GM12878 (cell line): ENCODE measurements at regions not wholly inside any gene's neighbourhood (a gene's known extent, or its start where the extent isn't known, plus 50 kb on each side); places are given as distances from the start of the nearest gene placed in this dataset.

Experiments
- ATAC-seq: fragments of 200-7000 bp; cut with Tn5 transposase; 3 replicates; pipeline ENCODE4 v1.9.1; 2020; ENCODE audit warnings: mild to moderate bottlenecking, moderate library complexity
- BruUV-seq: library from RNA; stranded (reverse); fragments of 400-500 nt; replicated peaks from 2 replicates; lab custom pipeline; 2021; lab: Mats Ljungman, UMichigan
- CTCF ChIA-PET: fragments of 300-600 bp; sonication (Branson Sonifier 250); formaldehyde crosslinking; extraction: SDS; loops from one replicate; lab custom pipeline; 2021; ENCODE audit warnings: inconsistent platforms; lab: Yijun Ruan, JAX
- POLR2A ChIA-PET: fragments of 350-600 bp; formaldehyde crosslinking; extraction: SDS; loops from one replicate; lab custom pipeline; 2021; ENCODE audit warnings: inconsistent platforms; lab: Charles Lee
- RAD21 ChIA-PET: fragments of 300-600 bp; sonication (Branson Sonifier 250); formaldehyde crosslinking; loops from one replicate; lab custom pipeline; 2023; ENCODE audit warnings: antibody characterized with exemption; ENCODE audit not compliant: unreplicated experiment; lab: Charles Lee
- SMC1A ChIA-PET: fragments of 300-600 bp; sonication (Branson Sonifier 250); formaldehyde crosslinking; loops from one replicate; lab custom pipeline; 2023; ENCODE audit not compliant: unreplicated experiment, uncharacterized antibody; lab: Charles Lee
- DNase-seq: peaks from one replicate; pipeline ENCODE4 v3.0.0-alpha.2; 2011; ENCODE audit warnings: low read depth, low spot score
- FAIRE-seq: peaks from 3 replicates; lab custom pipeline; 2011; peaks lifted over from hg19 to GRCh38; lab: Jason Lieb, UNC
- H2AFZ ChIP-seq: 2 replicates; pipeline ENCODE4 v1.6.0; 2011; ENCODE audit warnings: low read depth, low read length, control low read depth; ENCODE audit not compliant: control insufficient read depth
- H3K27ac ChIP-seq: 2 replicates; pipeline ENCODE4 v1.5.1; 2011; ENCODE audit warnings: control low read depth; ENCODE audit not compliant: control insufficient read depth, insufficient read depth
- H3K27me3 ChIP-seq, 2 experiments: replicated peaks in 1 of 2; 2 replicates each; pipeline versions ENCODE4 v1.6.0 to v1.6.1; 2011; ENCODE audit warnings: low read length in 1 of 2; ENCODE audit not compliant: control insufficient read depth in 2 of 2, insufficient read depth in 2 of 2
- H3K36me3 ChIP-seq, 2 experiments: 2 replicates each; pipeline ENCODE4 v1.5.1; 2011; ENCODE audit warnings: low read length in 1 of 2; ENCODE audit not compliant: control insufficient read depth in 2 of 2, insufficient read depth in 2 of 2
- H3K4me1 ChIP-seq: 2 replicates; pipeline ENCODE4 v1.6.1; 2011; ENCODE audit warnings: mild to moderate bottlenecking, low read length, moderate library complexity, mixed read lengths; ENCODE audit not compliant: control insufficient read depth, insufficient read depth
- H3K4me2 ChIP-seq: 2 replicates; pipeline ENCODE4 v1.6.0; 2011; ENCODE audit warnings: control low read depth; ENCODE audit not compliant: control insufficient read depth, insufficient read depth
- H3K4me3 ChIP-seq: fragments of 200-600 bp; sonication (generic); 2 replicates; pipeline ENCODE4 v1.5.1; 2016
- H3K79me2 ChIP-seq: 2 replicates; pipeline ENCODE4 v1.6.0; 2011; ENCODE audit warnings: low read length; ENCODE audit not compliant: control insufficient read depth, insufficient read depth
- H3K9ac ChIP-seq: 2 replicates; pipeline ENCODE4 v1.8.0; 2011; ENCODE audit warnings: low read length, control low read depth, mixed read lengths; ENCODE audit not compliant: control insufficient read depth, insufficient read depth
- H3K9me3 ChIP-seq: replicated peaks from 3 replicates; pipeline ENCODE4 v1.5.1; 2011; ENCODE audit warnings: mild to moderate bottlenecking, low read length; ENCODE audit not compliant: control insufficient read depth, insufficient read depth
- H4K20me1 ChIP-seq: 2 replicates; pipeline ENCODE4 v1.6.0; 2011; ENCODE audit not compliant: control insufficient read depth, insufficient read depth
- ESRRA ChIP-seq: IDR thresholded peaks from 2 replicates; pipeline ENCODE4 v1.6.1; 2012; ENCODE audit warnings: mild to moderate bottlenecking, low read length, improper control_type of control experiment
- SPI1 ChIP-seq: IDR thresholded peaks from 2 replicates; pipeline ENCODE4 v1.6.1; 2011; ENCODE audit warnings: low read depth, mild to moderate bottlenecking, low read length, moderate library complexity, borderline replicate concordance; ENCODE audit not compliant: insufficient read depth
- SRF ChIP-seq, 2 experiments: IDR thresholded peaks; 2 replicates each; pipeline ENCODE4 v1.6.1; 2011; ENCODE audit warnings: low read depth in 2 of 2, low read length in 2 of 2, mild to moderate bottlenecking in 1 of 2, moderate library complexity in 1 of 2
- ZNF384 ChIP-seq: IDR thresholded peaks from 2 replicates; pipeline ENCODE4 v1.6.1; 2012; ENCODE audit warnings: low read depth, mild to moderate bottlenecking, low read length, improper control_type of control experiment, borderline replicate concordance
- WGBS: methylation state at CpG from one replicate; pipeline ENCODE4 v1.1.6; 2016; ENCODE audit warnings: low lambda C conversion rate; ENCODE audit not compliant: insufficient replicate concordance, insufficient coverage; ENCODE audit errors: missing lambda C conversion rate; 5-methylcytosine and 5-hydroxymethylcytosine counted together
- in situ Hi-C: fragments of 300-500 bp; cut with MboI; formaldehyde crosslinking; loops from 9 replicates; pipeline ENCODE4 v1.14.3; 2018; ENCODE audit warnings: mixed read lengths
- intact Hi-C: fragments of 100-400 bp; cut with micrococcal nuclease; formaldehyde crosslinking; loops from one replicate; pipeline ENCODE4 v1.14.2; 2022; ENCODE audit not compliant: unreplicated experiment
- TF ChIP-seq, protein P1 (sequence below): fragments of 450-650 bp; IDR thresholded peaks from 2 replicates; pipeline ENCODE4 v1.6.1; 2017; ENCODE audit warnings: low read depth, mild to moderate bottlenecking, moderate library complexity

DNA sequence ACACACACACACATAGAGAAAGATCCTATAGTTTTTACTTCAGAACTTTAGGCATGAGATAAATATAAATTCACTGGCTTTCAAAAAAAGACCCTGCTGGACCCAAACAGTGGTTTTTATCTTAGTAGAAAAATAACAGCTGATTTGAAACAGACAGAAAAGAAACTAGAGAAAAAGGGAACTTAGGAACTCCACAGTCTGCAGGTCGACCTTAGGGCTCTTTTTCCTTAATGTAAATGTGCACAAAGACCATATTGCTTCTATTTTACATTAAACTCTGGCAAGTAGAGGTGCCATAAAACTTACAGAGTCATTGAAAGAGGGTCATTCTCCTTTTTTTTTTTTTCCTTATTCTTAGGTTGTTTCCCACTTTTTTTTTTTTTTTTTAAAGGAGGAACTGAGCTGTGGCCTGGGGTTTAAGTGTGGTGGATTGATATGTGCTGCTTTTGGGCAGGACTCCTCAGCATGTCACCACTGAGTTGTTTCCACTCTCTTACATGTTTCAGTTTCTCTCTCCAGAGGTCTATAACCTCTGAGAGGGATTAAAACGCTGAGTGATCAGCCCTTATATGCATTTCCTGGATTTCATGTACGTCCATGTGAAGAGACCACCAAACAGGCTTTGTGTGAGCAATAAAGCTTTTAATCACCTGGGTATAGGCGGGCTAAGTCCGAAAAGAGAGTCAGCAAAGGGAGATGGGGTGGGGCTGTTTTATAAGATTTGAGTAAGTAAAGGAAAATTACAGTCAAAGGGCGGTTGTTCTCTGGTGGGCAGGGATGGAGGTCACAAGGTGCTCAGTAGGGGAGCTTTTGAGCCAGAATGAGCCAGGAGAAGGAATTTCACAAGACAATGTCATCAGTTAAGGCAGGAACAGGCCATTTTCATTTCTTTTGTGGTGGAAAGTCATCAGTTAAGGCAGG, 70.8 kb upstream of the PACRGL start:
- no peak overlapping the region for H3K4me3 ChIP-seq
- in situ Hi-C loops, result no loop called here
- H3K4me1 ChIP-seq, result no peaks in the 10 kb centered on the region
- BruUV-seq, result no TSS peak
- ChIA-PET CTCF (no interaction called here), RAD21 (no interaction called here), SMC1A (interaction anchor here (0.6 to 1.5 kb wide), 2 partner anchors 10 to 904 kb away, joined by 3 to 5 read pairs; no protein-coding TSS in a partner anchor), POLR2A (no interaction called here)
- no peaks in the 10 kb centered on the region for H4K20me1 ChIP-seq
- WGBS, result 2% methylated on average over 6 of the region's 6 CpGs
- H3K79me2 ChIP-seq, result no peaks in the 10 kb centered on the region
- H3K36me3 ChIP-seq, result no peaks in the 10 kb centered on the region
- intact Hi-C loops, result no loop called here
- no peak for DNase-seq
- 0 out of 2 replicates have a peak overlapping the region, but pooled peaks have one; percentile 9 for H3K4me2 ChIP-seq
- peak overlapping the region; percentile 34 for H2AFZ ChIP-seq
- TF ChIP-seq ZNF384, result 0 out of 2 replicates have a peak, but pooled peaks have one; percentile 40
- no peak for TF ChIP-seq ESRRA
- TF ChIP-seq SRF (IDR thresholded peaks at IDR 0.05; ENCODE audit: low read depth in 2 of 2, low read length in 2 of 2), result 0 out of 4 replicates have a peak, but pooled peaks of 1 of the 2 experiments have one; percentile 12
- TF ChIP-seq, protein P1, sequence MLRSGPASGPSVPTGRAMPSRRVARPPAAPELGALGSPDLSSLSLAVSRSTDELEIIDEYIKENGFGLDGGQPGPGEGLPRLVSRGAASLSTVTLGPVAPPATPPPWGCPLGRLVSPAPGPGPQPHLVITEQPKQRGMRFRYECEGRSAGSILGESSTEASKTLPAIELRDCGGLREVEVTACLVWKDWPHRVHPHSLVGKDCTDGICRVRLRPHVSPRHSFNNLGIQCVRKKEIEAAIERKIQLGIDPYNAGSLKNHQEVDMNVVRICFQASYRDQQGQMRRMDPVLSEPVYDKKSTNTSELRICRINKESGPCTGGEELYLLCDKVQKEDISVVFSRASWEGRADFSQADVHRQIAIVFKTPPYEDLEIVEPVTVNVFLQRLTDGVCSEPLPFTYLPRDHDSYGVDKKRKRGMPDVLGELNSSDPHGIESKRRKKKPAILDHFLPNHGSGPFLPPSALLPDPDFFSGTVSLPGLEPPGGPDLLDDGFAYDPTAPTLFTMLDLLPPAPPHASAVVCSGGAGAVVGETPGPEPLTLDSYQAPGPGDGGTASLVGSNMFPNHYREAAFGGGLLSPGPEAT, result peak; percentile 26; the same call in 1 of the 2 replicates
- TF ChIP-seq SPI1, result peak; percentile 39; the same call in 1 of the 2 replicates
- H3K9ac ChIP-seq, result no peak overlapping the region
- ATAC-seq, result peak; percentile 69
- no peaks in the 10 kb centered on the region for H3K27me3 ChIP-seq
- H3K27ac ChIP-seq, result no peak overlapping the region
- no peaks in the 10 kb centered on the region for H3K9me3 ChIP-seq
- no peak for FAIRE-seq
